Right lobe of liver (tissue), 4 donors: ENCODE measurements at regions not wholly inside any gene's neighbourhood (a gene's known extent, or its start where the extent isn't known, plus 50 kb on each side); places are given as distances from the start of the nearest gene placed in this dataset.

Source experiments
- POLR2A ChIP-seq: fragments of 450-650 bp; IDR thresholded peaks from one replicate; pipeline ENCODE4 v1.6.1; 2017; ENCODE audit warnings: antibody characterized with exemption, mild to moderate bottlenecking
- TF ChIP-seq, protein P1 (sequence below), 4 donors: fragments of 200-600 bp in 3 of 4; fragments of 450-650 bp in 1 of 4; IDR thresholded peaks; one replicate each; pipeline versions ENCODE4 v1.5.1 to v1.8.0; 2016 to 2022; ENCODE audit warnings: antibody characterized with exemption in 4 of 4, mild to moderate bottlenecking in 2 of 4
- donor health status: DM: no; HTN: no; CAD: no.
- donor health status: DM: no; HTN: no; CAD: no.
- donor health status: DM: no; HTN: yes; CAD: no.

DNA sequence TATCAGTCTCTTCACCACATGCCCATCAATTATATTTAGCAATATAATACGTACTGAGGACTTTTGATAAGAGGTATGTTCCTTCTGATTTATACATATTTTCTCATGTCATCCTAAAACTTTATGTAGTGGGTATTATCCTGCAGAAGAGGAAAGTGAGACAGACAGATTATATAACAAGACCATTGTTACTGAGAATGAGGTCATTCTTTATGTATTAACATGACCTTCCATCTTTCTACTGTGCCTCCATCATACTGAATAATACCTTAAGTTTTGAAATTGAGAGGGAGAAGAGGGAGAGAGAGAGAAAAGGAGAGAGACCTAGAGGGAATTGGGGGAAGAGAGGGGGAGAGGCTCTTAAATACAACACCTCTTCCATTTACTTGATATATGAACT is 90.9 kb upstream of the CARMIL1 start:
- TF ChIP-seq, protein P1, sequence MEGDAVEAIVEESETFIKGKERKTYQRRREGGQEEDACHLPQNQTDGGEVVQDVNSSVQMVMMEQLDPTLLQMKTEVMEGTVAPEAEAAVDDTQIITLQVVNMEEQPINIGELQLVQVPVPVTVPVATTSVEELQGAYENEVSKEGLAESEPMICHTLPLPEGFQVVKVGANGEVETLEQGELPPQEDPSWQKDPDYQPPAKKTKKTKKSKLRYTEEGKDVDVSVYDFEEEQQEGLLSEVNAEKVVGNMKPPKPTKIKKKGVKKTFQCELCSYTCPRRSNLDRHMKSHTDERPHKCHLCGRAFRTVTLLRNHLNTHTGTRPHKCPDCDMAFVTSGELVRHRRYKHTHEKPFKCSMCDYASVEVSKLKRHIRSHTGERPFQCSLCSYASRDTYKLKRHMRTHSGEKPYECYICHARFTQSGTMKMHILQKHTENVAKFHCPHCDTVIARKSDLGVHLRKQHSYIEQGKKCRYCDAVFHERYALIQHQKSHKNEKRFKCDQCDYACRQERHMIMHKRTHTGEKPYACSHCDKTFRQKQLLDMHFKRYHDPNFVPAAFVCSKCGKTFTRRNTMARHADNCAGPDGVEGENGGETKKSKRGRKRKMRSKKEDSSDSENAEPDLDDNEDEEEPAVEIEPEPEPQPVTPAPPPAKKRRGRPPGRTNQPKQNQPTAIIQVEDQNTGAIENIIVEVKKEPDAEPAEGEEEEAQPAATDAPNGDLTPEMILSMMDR (IDR thresholded peaks at IDR 0.05) = no peak
- no peak for TF ChIP-seq POLR2A
